ENCODE measurements at regions not wholly inside any gene's neighbourhood (a gene's known extent, or its start where the extent isn't known, plus 50 kb on each side); places are given as distances from the start of the nearest gene placed in this dataset.

DNA sequence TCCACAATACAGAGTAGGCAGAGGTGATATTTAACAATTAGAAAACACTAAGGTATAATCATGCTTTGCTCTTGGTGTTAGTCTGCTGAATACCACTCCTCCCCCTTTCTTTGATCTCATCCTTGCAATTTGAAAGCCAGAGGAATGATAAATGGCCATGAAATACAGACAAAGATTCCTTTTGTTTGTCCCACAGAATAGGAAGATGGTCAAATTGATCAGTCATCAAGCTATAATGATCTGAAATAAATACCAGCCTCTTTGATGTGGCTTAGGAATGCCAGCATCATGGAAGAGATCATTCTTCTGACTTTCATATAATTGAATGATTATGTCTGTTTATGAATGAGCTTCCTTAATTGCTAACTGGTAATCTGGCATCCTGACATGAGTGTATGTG lies 1541.7 kb upstream of the CDH8 start:
- TF ChIP-seq, protein P1, sequence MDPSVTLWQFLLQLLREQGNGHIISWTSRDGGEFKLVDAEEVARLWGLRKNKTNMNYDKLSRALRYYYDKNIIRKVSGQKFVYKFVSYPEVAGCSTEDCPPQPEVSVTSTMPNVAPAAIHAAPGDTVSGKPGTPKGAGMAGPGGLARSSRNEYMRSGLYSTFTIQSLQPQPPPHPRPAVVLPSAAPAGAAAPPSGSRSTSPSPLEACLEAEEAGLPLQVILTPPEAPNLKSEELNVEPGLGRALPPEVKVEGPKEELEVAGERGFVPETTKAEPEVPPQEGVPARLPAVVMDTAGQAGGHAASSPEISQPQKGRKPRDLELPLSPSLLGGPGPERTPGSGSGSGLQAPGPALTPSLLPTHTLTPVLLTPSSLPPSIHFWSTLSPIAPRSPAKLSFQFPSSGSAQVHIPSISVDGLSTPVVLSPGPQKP (IDR thresholded peaks at IDR 0.05; ENCODE audit: low read depth, low read length), result no peak
- no peak for TF ChIP-seq ZNF274 (IDR thresholded peaks at IDR 0.05; ENCODE audit: insufficient read depth, insufficient read length)
- no peak for TF ChIP-seq POLR2AphosphoS5 (IDR thresholded peaks at IDR 0.05; ENCODE audit: low read length)
- TF ChIP-seq EZH2 (IDR thresholded peaks at IDR 0.05; ENCODE audit: borderline replicate concordance, control insufficient read depth, low read depth, low read length), result no peak
- TF ChIP-seq TARDBP (IDR thresholded peaks at IDR 0.05; ENCODE audit: borderline replicate concordance), result no peak
- TF ChIP-seq TAF1 (IDR thresholded peaks at IDR 0.05; ENCODE audit: borderline replicate concordance, low read depth, low read length), result no peak
- TF ChIP-seq CTCF (IDR thresholded peaks at IDR 0.05 in 2 of 3, conservative IDR thresholded peaks at IDR 0.05 in 1 of 3; ENCODE audit: control insufficient read depth in 2 of 3, extremely low read depth in 1 of 3, insufficient read depth in 1 of 3, low read depth in 3 of 3, low read length in 3 of 3), result no peak
